ENCODE measurements at regions not wholly inside any gene's neighbourhood (a gene's known extent, or its start where the extent isn't known, plus 50 kb on each side); places are given as distances from the start of the nearest gene placed in this dataset.

DNA sequence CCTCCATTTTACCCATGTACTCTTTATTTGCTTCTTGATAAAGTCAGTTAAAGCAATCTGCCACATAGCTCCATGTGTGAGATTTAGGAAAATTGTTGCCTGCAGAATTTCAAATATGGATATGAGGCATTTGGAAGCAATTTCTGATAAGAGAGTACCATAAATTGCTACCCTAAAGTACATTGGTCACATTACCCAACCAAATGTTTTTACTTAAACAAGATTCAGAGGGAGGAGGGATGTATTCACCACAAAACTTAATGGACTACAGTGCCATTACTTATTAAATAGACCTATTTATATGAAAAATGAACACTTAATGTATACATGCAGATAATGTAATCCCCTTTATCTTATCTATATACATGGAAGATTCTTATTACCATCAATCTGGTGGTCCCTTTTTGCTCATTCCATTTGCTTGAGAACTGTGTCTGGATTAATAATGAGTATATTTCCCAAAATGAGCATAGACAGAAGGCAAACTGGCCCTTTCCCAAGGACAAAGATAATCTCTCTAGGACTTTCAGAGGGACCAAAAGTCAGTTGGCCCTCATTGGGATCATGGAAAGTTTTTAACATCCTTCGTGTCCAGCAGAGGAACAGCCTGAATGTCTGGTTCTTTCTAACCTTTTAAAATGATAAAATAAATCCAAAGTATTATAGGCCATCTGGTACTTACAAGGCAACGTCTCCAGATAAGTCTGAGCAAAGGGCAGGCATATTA is 526.4 kb downstream of the CBLN4 start:
- Histone ChIP-seq H2BK5ac (ENCODE audit: low read depth, low read length, poor library complexity, severe bottlenecking) (no peak overlapping the region), H3K9ac (ENCODE audit: low read length) (no peak overlapping the region), H2BK120ac (ENCODE audit: low read depth, low read length) (no peak overlapping the region), H3K14ac (ENCODE audit: low read length in 2 of 2) (no peak overlapping the region), H3K79me1 (replicated peaks; ENCODE audit: low read length, poor library complexity, severe bottlenecking) (no peaks in the 10 kb centered on the region), H2BK12ac (ENCODE audit: low read length in 2 of 2) (no peak overlapping the region), H2AK5ac (ENCODE audit: low read length, severe bottlenecking) (no peak overlapping the region), H2AFZ (ENCODE audit: low read depth, low read length) (no peak overlapping the region), H3K9me3 (ENCODE audit: control insufficient read depth, low read length) (peaks cover 5% of the 10 kb centered on the region), H3K18ac (ENCODE audit: low read depth in 1 of 2, low read length in 2 of 2) (no peak overlapping the region), H2BK15ac (ENCODE audit: low read depth, poor library complexity, severe bottlenecking) (no peak overlapping the region), H3K4me2 (ENCODE audit: low read length, poor library complexity, severe bottlenecking) (no peak overlapping the region), H4K91ac (ENCODE audit: low read length) (no peak overlapping the region), H3K27me3 (ENCODE audit: control insufficient read depth in 1 of 2, insufficient read depth in 1 of 2, low read length in 2 of 2) (no peaks in the 10 kb centered on the region), H3K27ac (ENCODE audit: low read length, poor library complexity, severe bottlenecking) (no peak overlapping the region), H3K36me3 (ENCODE audit: control insufficient read depth in 1 of 2, insufficient read depth in 2 of 2, low read depth in 1 of 2, low read length in 2 of 2) (no peaks in the 10 kb centered on the region), H3K4ac (ENCODE audit: low read depth in 1 of 2, low read length in 2 of 2) (no peak overlapping the region), H3K23ac (ENCODE audit: low read length in 2 of 2) (no peak overlapping the region), H3K4me3 (ENCODE audit: insufficient read depth in 1 of 2, low read depth in 1 of 2, low read length in 2 of 2) (no peak overlapping the region), H3K4me1 (ENCODE audit: control insufficient read depth, insufficient read depth, low read depth, low read length) (no peaks in the 10 kb centered on the region), H4K8ac (ENCODE audit: low read length) (no peak overlapping the region)
- DNase-seq, result no peak
- 50% methylated on average over 1 of the region's 2 CpGs for WGBS

DNA sequence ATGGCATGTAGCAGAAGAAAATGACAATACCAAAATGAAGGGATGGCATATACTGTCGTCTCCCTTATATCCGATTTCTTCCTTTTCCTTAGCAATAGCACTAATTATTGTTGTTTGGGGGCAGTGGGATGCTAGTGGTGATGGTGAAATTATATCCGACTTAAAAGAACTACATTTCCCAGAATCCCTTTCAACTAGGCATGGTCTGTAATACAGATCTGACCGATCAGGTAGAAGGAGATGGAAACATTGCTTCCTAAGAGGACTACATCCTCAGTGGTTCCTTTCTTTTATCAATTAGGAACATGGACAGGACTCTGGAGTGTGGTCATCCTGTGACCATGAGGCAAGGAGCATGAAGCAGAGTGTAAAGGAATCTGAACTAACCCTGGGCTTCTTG is 532.6 kb downstream of the CBLN4 start:
- Histone ChIP-seq H3K23ac (ENCODE audit: low read length in 2 of 2) (no peak overlapping the region), H3K4me3 (ENCODE audit: insufficient read depth in 1 of 2, low read depth in 1 of 2, low read length in 2 of 2) (no peak overlapping the region), H3K4me2 (ENCODE audit: low read length, poor library complexity, severe bottlenecking) (no peak overlapping the region), H2BK12ac (ENCODE audit: low read length in 2 of 2) (no peak overlapping the region), H2BK120ac (ENCODE audit: low read depth, low read length) (no peak overlapping the region), H3K9ac (ENCODE audit: low read length) (no peak overlapping the region), H3K4ac (ENCODE audit: low read depth in 1 of 2, low read length in 2 of 2) (no peak overlapping the region), H3K14ac (ENCODE audit: low read length in 2 of 2) (no peak overlapping the region), H3K9me3 (ENCODE audit: control insufficient read depth, low read length) (no peaks in the 10 kb centered on the region), H4K91ac (ENCODE audit: low read length) (no peak overlapping the region), H4K8ac (ENCODE audit: low read length) (no peak overlapping the region), H3K27me3 (ENCODE audit: control insufficient read depth in 1 of 2, insufficient read depth in 1 of 2, low read length in 2 of 2) (no peaks in the 10 kb centered on the region), H2AK5ac (ENCODE audit: low read length, severe bottlenecking) (no peak overlapping the region), H2BK5ac (ENCODE audit: low read depth, low read length, poor library complexity, severe bottlenecking) (no peak overlapping the region), H3K79me1 (replicated peaks; ENCODE audit: low read length, poor library complexity, severe bottlenecking) (no peaks in the 10 kb centered on the region), H3K36me3 (ENCODE audit: control insufficient read depth in 1 of 2, insufficient read depth in 2 of 2, low read depth in 1 of 2, low read length in 2 of 2) (no peaks in the 10 kb centered on the region), H3K4me1 (ENCODE audit: control insufficient read depth, insufficient read depth, low read depth, low read length) (no peaks in the 10 kb centered on the region), H3K18ac (ENCODE audit: low read depth in 1 of 2, low read length in 2 of 2) (no peak overlapping the region), H2BK15ac (ENCODE audit: low read depth, poor library complexity, severe bottlenecking) (no peak overlapping the region), H2AFZ (ENCODE audit: low read depth, low read length) (no peak overlapping the region), H3K27ac (ENCODE audit: low read length, poor library complexity, severe bottlenecking) (no peak overlapping the region)
- WGBS, result no CpG with 5 or more reads among the region's 4 CpGs
- DNase-seq, result no peak

DNA sequence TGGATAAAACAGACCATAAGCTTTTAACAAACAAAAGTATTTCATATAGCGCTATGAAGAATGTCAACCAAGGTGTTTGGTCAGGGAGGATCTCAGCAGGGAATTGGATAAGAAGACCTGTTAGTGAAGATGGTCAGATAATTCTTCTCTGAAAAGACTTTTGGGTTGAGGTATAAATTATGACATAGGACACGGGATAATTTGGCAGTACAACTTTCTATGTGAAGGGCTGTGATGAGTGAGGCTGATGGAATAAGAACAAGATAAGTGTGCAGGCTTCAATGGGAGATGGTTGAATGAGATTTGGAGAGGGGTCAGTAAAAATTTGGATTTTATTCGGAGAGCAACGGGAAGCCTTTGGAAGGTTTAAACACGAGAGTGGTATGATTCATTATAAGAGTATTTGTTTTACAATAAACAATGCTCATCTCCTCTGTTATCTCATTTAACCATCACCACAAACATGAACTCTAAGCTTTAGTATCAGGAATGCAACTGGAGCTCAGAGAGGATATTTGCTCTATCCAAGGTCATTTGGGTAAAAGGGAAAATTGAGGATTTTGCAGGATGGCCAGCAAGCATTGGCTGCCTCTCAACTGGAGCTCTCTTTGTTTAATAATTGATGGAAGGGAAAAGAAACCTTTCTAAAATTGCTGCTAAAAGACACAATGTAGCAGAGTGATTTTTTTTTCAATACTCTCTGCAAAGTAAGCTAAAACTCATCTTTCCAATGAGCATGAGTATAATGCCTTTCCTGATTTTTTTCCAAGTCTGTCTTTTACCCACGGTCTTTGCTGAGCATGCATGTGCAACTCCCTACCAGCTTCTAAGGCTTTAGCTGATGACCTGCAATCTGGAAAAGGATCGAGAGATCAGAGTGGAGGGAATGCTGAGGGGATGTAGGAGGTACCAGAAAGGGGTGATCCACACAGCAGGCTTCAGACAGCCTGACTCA is 534.0 kb downstream of the CBLN4 start:
- H3K4ac ChIP-seq (ENCODE audit: low read depth in 1 of 2, low read length in 2 of 2), result no peak overlapping the region
- no peak overlapping the region for H2BK5ac ChIP-seq (ENCODE audit: low read depth, low read length, poor library complexity, severe bottlenecking)

DNA sequence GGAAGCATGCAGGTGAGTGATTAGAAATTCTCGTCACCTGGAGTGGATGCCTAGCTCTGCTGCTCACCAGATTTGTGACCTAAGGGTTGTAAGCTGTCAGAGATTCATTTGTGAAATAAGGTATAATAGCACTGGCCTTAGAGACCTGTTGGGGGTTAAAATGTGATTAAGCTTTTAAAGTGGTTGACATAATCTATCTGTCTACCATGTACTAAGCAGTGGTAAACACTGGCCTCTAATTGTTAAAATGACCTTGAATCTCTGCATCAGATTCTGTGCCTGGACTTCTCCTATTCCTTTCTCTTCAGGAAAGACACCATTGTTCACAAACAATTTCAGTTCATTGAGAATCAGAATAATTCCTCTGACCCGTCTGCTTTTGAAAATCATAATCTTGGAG is 536.2 kb downstream of the CBLN4 start:
- no peak overlapping the region for H3K9ac ChIP-seq (ENCODE audit: low read length)
- no peak overlapping the region for H3K27ac ChIP-seq (ENCODE audit: low read length, poor library complexity, severe bottlenecking)
- H3K23ac ChIP-seq (ENCODE audit: low read length in 2 of 2), result no peak overlapping the region
- no peak overlapping the region for H2BK12ac ChIP-seq (ENCODE audit: low read length in 2 of 2)
- H3K4me1 ChIP-seq (ENCODE audit: control insufficient read depth, insufficient read depth, low read depth, low read length), result no peaks in the 10 kb centered on the region
- H3K36me3 ChIP-seq (ENCODE audit: control insufficient read depth in 1 of 2, insufficient read depth in 2 of 2, low read depth in 1 of 2, low read length in 2 of 2), result no peaks in the 10 kb centered on the region
- no peak overlapping the region for H4K8ac ChIP-seq (ENCODE audit: low read length)
- 61% methylated on average over 1 of the region's 2 CpGs for whole genome bisulfite sequencing
- H2BK15ac ChIP-seq (ENCODE audit: low read depth, poor library complexity, severe bottlenecking), result no peak overlapping the region
- H4K91ac ChIP-seq (ENCODE audit: low read length), result no peak overlapping the region
- DNase-seq, result no peak
- peaks cover 4% of the 10 kb centered on the region for H3K9me3 ChIP-seq (ENCODE audit: control insufficient read depth, low read length)
- H2BK5ac ChIP-seq (ENCODE audit: low read depth, low read length, poor library complexity, severe bottlenecking), result no peak overlapping the region
- no peak overlapping the region for H2BK120ac ChIP-seq (ENCODE audit: low read depth, low read length)
- H3K27me3 ChIP-seq (ENCODE audit: control insufficient read depth in 1 of 2, insufficient read depth in 1 of 2, low read length in 2 of 2), result no peaks in the 10 kb centered on the region
- no peak overlapping the region for H3K18ac ChIP-seq (ENCODE audit: low read depth in 1 of 2, low read length in 2 of 2)
- no peak overlapping the region for H2AK5ac ChIP-seq (ENCODE audit: low read length, severe bottlenecking)
- no peak overlapping the region for H3K4ac ChIP-seq (ENCODE audit: low read depth in 1 of 2, low read length in 2 of 2)
- no peak overlapping the region for H3K4me3 ChIP-seq (ENCODE audit: insufficient read depth in 1 of 2, low read depth in 1 of 2, low read length in 2 of 2)
- H2AFZ ChIP-seq (ENCODE audit: low read depth, low read length), result no peak overlapping the region
- H3K79me1 ChIP-seq (replicated peaks; ENCODE audit: low read length, poor library complexity, severe bottlenecking), result no peaks in the 10 kb centered on the region
- H3K14ac ChIP-seq (ENCODE audit: low read length in 2 of 2), result no peak overlapping the region
- no peak overlapping the region for H3K4me2 ChIP-seq (ENCODE audit: low read length, poor library complexity, severe bottlenecking)

More for the DNA sequence above, 534.0 kb downstream of the CBLN4 start:
- Histone ChIP-seq H3K18ac (ENCODE audit: low read depth in 1 of 2, low read length in 2 of 2) (no peak overlapping the region), H3K9ac (ENCODE audit: low read length) (no peak overlapping the region), H2BK120ac (ENCODE audit: low read depth, low read length) (no peak overlapping the region), H3K4me3 (ENCODE audit: insufficient read depth in 1 of 2, low read depth in 1 of 2, low read length in 2 of 2) (no peak overlapping the region), H3K9me3 (ENCODE audit: control insufficient read depth, low read length) (no peaks in the 10 kb centered on the region), H3K4me1 (ENCODE audit: control insufficient read depth, insufficient read depth, low read depth, low read length) (no peaks in the 10 kb centered on the region), H4K91ac (ENCODE audit: low read length) (no peak overlapping the region), H3K36me3 (ENCODE audit: control insufficient read depth in 1 of 2, insufficient read depth in 2 of 2, low read depth in 1 of 2, low read length in 2 of 2) (no peaks in the 10 kb centered on the region), H3K79me1 (replicated peaks; ENCODE audit: low read length, poor library complexity, severe bottlenecking) (no peaks in the 10 kb centered on the region), H3K27ac (ENCODE audit: low read length, poor library complexity, severe bottlenecking) (no peak overlapping the region), H2AFZ (ENCODE audit: low read depth, low read length) (no peak overlapping the region), H3K23ac (ENCODE audit: low read length in 2 of 2) (no peak overlapping the region), H2BK12ac (ENCODE audit: low read length in 2 of 2) (no peak overlapping the region), H3K27me3 (ENCODE audit: control insufficient read depth in 1 of 2, insufficient read depth in 1 of 2, low read length in 2 of 2) (no peaks in the 10 kb centered on the region), H3K4me2 (ENCODE audit: low read length, poor library complexity, severe bottlenecking) (no peak overlapping the region), H2BK15ac (ENCODE audit: low read depth, poor library complexity, severe bottlenecking) (no peak overlapping the region), H2AK5ac (ENCODE audit: low read length, severe bottlenecking) (no peak overlapping the region), H3K14ac (ENCODE audit: low read length in 2 of 2) (no peak overlapping the region), H4K8ac (ENCODE audit: low read length) (no peak overlapping the region)
- no peak for DNase-seq
- 65% methylated on average over 4 of the region's 7 CpGs for WGBS

Data from mesenchymal stem cell (in vitro differentiated cells and primary cell).